ENCODE measurements at regions not wholly inside any gene's neighbourhood (a gene's known extent, or its start where the extent isn't known, plus 50 kb on each side); places are given as distances from the start of the nearest gene placed in this dataset.
"Not testable (repeated sequence)": the region's sequence is repeated elsewhere in the genome, so short reads cannot be mapped to it uniquely, and the experiment has no call there.

DNA sequence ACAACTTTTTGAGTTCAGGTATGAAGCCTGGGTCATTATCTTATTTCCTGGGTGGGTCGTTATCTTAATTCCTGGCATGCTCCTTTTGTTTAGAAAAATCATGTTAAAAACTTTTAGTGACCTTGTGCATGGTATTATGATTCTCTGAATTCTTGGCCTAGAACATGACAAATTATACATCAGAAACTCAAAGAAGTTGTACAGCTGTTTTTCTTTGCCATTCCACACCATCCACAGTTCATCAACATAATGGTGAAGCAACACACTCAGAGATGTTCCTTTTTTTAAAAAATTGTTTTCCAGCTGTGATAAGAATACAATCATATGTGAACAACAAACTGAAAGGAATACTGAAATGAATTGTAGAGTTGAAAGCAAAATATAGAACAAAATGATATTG is 149.2 kb upstream of the SEMA3D start:
- Mint-ChIP-seq H3K27ac (ENCODE audit: unreplicated experiment) (no peak overlapping the region), H3K36me3 (ENCODE audit: low read depth) (no peaks in the 10 kb centered on the region), H3K4me1 (ENCODE audit: low read depth) (peaks cover 5% of the 10 kb centered on the region), H3K27me3 (ENCODE audit: low read depth) (no peaks in the 10 kb centered on the region), H3K4me3 (ENCODE audit: unreplicated experiment) (no peak overlapping the region), H3K9me3 (ENCODE audit: low read depth) (no peaks in the 10 kb centered on the region)
- TF ChIP-seq, protein P1, sequence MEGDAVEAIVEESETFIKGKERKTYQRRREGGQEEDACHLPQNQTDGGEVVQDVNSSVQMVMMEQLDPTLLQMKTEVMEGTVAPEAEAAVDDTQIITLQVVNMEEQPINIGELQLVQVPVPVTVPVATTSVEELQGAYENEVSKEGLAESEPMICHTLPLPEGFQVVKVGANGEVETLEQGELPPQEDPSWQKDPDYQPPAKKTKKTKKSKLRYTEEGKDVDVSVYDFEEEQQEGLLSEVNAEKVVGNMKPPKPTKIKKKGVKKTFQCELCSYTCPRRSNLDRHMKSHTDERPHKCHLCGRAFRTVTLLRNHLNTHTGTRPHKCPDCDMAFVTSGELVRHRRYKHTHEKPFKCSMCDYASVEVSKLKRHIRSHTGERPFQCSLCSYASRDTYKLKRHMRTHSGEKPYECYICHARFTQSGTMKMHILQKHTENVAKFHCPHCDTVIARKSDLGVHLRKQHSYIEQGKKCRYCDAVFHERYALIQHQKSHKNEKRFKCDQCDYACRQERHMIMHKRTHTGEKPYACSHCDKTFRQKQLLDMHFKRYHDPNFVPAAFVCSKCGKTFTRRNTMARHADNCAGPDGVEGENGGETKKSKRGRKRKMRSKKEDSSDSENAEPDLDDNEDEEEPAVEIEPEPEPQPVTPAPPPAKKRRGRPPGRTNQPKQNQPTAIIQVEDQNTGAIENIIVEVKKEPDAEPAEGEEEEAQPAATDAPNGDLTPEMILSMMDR (IDR thresholded peaks at IDR 0.05): no peak
- DNase-seq (ENCODE audit: low spot score): no peak

DNA sequence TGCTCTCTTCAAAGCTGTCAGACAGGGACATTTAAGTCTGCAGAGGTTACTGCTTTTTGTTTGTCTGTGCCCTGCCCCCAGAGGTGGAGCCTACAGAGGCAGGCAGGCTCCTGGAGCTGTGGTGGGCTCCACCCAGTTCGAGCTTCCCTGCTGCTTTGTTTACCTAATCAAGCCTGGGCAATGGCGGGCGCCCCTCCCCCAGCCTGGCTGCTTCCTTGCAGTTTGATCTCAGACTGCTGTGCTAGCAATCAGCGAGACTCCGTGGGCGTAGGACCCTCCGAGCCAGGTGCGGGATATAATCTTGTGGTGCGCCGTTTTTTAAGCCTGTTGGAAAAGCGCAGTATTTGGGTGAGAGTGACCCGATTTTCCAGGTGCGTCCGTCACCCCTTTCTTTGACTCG is 148.3 kb upstream of the SEMA3D start:
- H3K27ac Mint-ChIP-seq (ENCODE audit: unreplicated experiment); H3K9me3 Mint-ChIP-seq (ENCODE audit: low read depth); H3K4me1 Mint-ChIP-seq (ENCODE audit: low read depth); H3K27me3 Mint-ChIP-seq (ENCODE audit: low read depth); H3K4me3 Mint-ChIP-seq (ENCODE audit: unreplicated experiment); H3K36me3 Mint-ChIP-seq (ENCODE audit: low read depth); DNase-seq (ENCODE audit: low spot score): not testable (repeated sequence)

DNA sequence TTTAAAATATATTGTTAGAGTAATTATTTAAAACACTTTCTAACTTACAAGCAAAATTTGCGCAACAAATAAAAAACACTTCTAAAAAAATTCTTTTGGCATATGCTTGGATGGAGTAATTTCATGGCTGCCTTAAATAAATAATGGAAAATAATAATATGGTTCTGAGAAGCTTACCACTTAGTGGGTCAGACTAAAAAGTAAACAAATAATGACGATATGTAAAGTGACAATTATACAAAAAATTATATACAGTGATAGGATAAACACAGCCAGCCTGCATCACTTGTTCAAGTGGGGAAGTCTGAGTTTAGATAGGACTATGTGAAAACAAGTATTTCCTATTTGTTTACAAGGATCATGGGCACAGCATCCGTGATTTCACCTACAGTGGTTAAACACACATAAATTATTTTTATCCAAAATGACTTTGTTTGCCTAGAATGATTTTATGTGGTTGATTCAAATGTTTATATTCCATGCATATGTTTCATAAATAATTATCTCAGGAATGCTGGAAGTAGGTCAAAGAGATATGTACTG is 141.7 kb upstream of the SEMA3D start:
- Mint-ChIP-seq H3K9me3 (ENCODE audit: low read depth) (no peaks in the 10 kb centered on the region), H3K36me3 (ENCODE audit: low read depth) (no peaks in the 10 kb centered on the region), H3K4me3 (ENCODE audit: unreplicated experiment) (no peak overlapping the region), H3K4me1 (ENCODE audit: low read depth) (no peaks in the 10 kb centered on the region), H3K27ac (ENCODE audit: unreplicated experiment) (no peak overlapping the region), H3K27me3 (ENCODE audit: low read depth) (no peaks in the 10 kb centered on the region)
- no peak for DNase-seq (ENCODE audit: low spot score)
- TF ChIP-seq, protein P1 (IDR thresholded peaks at IDR 0.05): no peak

DNA sequence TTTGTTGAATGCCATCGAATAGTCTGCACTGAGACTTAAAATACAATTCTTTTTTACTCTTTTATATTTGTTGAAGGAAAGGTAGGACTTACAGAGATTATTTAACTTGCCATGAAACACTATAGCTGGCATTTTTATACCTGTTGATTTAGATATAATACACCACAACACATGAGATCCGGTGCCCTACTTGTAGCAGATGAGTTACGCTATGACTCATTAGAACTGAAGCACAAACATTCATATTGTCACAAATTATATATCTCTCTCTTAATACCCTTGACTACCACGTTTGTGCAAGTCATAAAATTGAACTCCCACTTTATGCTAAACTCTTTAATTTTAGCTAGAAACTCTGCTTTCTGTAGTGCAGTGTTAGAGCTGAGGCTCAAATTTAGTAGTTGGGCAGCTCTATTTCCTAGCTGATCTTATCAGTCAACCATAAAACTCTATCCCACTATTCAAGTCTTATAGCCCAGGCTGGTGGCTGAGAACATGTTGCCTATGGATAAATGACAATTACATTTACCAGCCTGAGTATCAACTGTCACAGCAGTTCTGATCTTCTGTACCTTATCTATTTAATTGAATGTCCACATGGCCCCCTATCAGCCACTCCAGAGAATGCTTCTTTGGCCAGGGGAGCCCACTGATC is 137.4 kb upstream of the SEMA3D start:
- H3K4me1 Mint-ChIP-seq (ENCODE audit: low read depth): no peaks in the 10 kb centered on the region
- no peaks in the 10 kb centered on the region for H3K9me3 Mint-ChIP-seq (ENCODE audit: low read depth)
- TF ChIP-seq, protein P1 (IDR thresholded peaks at IDR 0.05): no peak
- H3K4me3 Mint-ChIP-seq (ENCODE audit: unreplicated experiment): no peak overlapping the region
- no peak overlapping the region for H3K27ac Mint-ChIP-seq (ENCODE audit: unreplicated experiment)
- DNase-seq (ENCODE audit: low spot score): no peak
- H3K27me3 Mint-ChIP-seq (ENCODE audit: low read depth): no peaks in the 10 kb centered on the region
- H3K36me3 Mint-ChIP-seq (ENCODE audit: low read depth): no peaks in the 10 kb centered on the region

DNA sequence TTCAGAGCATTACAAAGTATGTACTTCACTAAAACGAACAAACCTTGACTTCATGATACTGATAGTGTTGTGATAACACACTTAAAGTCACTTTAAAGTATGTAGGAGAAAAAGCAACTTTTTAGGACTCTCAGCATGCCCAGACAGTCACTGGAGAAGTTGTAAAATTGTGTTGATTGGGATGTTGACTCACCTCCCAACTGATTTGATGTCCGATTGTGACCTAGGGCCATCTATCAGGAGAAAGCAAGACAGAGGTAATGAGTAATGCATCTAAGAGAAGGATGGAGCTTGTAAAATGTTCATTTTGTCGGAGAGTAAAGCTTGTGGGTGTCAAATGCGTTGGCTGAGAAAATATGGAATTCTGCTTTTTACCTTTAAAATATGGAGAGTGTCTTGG is 135.4 kb upstream of the SEMA3D start:
- TF ChIP-seq, protein P1 (IDR thresholded peaks at IDR 0.05): no peak
- Mint-ChIP-seq H3K27me3 (ENCODE audit: low read depth) (no peaks in the 10 kb centered on the region), H3K4me3 (ENCODE audit: unreplicated experiment) (no peak overlapping the region), H3K36me3 (ENCODE audit: low read depth) (no peaks in the 10 kb centered on the region), H3K9me3 (ENCODE audit: low read depth) (no peaks in the 10 kb centered on the region), H3K27ac (ENCODE audit: unreplicated experiment) (no peak overlapping the region), H3K4me1 (ENCODE audit: low read depth) (no peaks in the 10 kb centered on the region)
- DNase-seq (ENCODE audit: low spot score): no peak
